ENCODE measurements at regions not wholly inside any gene's neighbourhood (a gene's known extent, or its start where the extent isn't known, plus 50 kb on each side); places are given as distances from the start of the nearest gene placed in this dataset.

DNA sequence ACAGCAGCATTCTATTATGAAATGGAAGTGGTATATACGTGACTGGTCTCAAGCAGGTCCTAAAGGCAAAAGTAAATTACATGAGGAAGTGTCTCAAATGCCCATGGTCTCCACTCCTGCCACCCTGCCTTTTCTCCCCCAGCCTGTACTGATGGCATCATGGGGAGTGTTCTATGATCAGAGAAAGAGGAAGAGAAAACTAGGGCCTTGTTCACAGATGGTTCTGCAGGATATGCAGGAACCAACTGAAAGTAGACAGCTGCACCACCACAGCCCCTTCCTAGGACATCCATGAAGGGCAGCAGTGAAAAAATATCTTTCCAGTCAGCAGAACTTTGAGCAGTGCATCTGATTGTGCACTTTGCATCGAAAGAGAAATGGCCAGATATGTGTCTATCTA, 901.5 kb downstream of the ARAP2 start:
- no peak for DNase-seq
- in situ Hi-C loops (cut with HindIII; ENCODE audit: low pct_ligation_motif_present, low pct_unique_long_range_greater_than_20kb, low sequenced_read_pairs) = no loop called here

DNA sequence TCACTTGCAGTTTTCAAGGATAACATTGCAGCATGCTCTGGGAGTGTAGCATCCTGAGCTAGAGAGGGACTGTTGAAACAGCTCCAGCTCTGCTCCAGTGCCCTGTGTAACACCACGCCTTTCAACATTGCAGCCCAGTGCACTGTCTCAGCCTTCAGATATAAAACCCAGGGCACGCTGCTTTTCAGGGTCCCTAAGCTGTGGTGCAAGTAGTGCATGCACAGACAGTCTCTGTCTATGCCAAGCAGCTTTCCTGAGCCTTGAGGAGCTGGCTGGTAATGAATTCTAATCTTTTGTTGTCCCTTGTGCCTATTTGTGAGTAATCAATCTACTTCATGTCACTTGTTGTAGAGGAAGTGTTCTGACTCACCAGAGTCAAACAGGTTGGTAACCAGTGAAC, 897.0 kb downstream of the ARAP2 start:
- in situ Hi-C loops (cut with HindIII; ENCODE audit: low pct_ligation_motif_present, low pct_unique_long_range_greater_than_20kb, low sequenced_read_pairs) = no loop called here
- DNase-seq = no peak

DNA sequence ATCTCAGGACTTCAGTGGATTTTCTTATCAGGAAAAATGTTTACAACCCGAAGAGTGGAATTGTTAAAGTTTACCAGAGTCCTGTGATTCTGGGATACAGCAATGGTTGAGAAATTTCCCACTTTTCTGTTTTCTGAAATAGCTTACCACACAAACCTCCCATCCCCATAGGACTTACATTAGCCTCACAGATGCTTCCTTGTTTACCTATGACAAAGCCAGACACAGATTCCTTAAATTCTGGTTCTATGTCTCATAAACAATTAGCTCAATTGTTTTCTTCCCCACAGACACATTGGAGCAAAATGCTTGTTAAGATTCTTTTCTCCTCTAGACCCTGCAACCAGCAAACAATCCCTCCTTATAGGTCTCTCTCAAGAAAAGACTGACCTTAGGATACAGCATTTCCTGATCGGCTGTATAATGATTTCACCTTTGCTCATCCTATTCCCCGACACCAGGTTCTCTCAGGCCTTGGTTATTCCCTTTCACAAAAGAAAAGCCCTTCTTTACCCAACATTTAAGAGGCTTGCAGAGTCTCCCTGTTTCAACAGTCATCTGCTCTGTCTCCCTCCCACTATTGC, 886.2 kb downstream of the ARAP2 start:
- no peak for DNase-seq
- in situ Hi-C loops (cut with HindIII; ENCODE audit: low pct_ligation_motif_present, low pct_unique_long_range_greater_than_20kb, low sequenced_read_pairs) = no loop called here

DNA sequence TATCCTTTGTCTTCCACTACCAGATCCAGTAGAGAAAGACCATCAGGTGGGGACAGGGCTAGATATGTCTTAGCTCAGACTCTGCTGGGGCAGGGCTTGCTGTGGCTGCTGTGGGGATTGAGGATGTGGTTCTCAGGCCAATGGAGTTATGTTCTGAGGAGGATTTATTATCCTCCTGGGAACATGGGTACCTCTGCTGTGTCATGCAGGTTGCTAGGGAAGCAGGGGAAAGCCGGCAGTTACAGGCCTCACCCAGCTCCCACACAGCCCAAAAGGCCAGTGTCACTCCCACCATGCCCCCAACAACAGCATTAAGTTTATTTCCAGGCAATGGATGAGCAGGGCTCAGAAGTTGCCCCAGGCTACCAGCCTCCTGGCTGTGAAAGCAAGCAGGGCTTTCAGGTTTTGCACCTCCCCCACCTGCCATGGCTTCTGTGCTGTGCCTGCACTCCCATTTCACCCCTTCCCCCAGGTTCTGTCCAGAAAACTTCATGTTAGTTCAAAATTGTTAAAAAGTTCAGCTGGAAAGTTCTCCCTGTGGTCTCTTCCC, 879.9 kb downstream of the ARAP2 start:
- DNase-seq = no peak
- in situ Hi-C loops (cut with HindIII; ENCODE audit: low pct_ligation_motif_present, low pct_unique_long_range_greater_than_20kb, low sequenced_read_pairs) = no loop called here

DNA sequence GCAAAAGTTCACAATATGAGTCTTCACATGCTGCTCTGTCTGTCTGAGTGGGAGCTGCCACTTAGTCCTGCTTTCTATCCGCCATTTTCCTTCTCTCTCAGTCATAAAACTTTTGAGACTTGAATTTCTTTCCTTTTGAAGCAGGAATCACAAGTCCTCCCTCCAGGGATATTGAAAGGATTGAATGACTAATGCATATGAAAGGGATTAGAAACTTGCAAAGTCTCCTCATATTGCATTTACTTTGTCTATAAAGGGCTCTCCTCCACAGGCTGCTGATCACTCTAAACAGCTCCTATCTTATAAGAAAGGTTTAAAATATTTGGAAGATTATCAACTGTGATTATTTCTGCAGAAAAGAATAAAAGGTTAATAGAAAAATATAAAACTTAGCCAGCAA, 879.1 kb downstream of the ARAP2 start:
- in situ Hi-C loops (cut with HindIII; ENCODE audit: low pct_ligation_motif_present, low pct_unique_long_range_greater_than_20kb, low sequenced_read_pairs) = no loop called here
- DNase-seq = no peak

DNA sequence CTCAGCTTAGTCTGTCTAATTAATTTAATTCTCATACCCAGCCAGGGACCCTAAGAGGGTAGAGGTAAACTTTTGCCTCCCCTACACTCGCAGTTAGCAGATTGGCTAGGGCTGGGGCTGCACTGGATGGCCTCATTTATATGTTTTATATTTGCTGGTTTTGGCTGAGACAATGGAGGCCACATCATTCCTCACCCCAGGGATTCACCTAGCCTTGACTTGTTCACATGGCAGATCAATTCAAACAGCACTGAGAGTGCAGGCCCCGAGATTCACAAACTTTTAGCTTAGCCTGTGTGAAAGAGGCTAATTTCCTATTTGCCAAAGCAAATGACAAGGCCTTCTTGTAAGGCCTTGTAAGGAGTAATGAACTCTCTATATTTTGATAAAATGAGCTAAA, 844.4 kb downstream of the ARAP2 start:
- no peak for DNase-seq
- in situ Hi-C loops (cut with HindIII; ENCODE audit: low pct_ligation_motif_present, low pct_unique_long_range_greater_than_20kb, low sequenced_read_pairs) = no loop called here

DNA sequence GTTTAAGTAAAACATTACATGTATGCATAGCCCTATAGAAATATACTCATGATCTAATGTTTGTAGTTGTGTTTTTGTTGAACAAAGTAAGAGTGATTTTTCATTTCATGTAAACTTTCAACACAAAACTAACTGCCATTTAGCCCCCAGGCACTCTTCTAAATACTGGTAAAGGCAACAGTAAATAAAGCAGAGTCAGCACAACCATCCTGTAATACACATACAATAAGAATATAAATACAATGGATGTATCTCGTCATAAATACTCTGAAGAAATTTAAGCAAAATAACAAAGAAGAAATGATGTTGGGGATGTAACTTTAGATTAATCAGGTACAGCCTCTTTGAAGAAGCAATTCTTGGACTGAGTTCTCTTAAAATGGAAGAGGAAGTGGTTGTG, 821.2 kb downstream of the ARAP2 start:
- in situ Hi-C loops (cut with HindIII; ENCODE audit: low pct_ligation_motif_present, low pct_unique_long_range_greater_than_20kb, low sequenced_read_pairs) = no loop called here
- DNase-seq = no peak

DNA sequence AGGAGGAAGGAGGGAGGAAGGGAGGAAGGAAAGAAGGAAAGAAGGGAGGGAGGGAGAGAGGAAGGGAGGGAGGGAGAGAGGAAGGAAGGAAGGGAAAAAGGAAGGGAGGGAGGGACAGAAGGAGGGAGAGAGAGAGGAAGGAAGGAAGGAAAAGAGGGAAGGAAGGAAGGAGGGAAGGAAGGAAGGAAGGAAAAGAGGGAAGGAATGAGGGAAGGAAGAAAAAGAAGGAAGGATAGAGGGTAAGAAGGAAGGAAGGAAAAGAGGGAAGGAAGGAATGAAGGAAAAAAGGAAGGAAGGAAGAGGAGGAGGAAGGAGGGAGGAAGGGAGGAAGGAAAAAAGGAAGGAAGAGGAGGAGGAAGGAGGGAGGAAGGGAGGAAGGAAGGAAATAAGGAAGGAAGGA, 796.8 kb downstream of the ARAP2 start:
- in situ Hi-C loops (cut with HindIII; ENCODE audit: low pct_ligation_motif_present, low pct_unique_long_range_greater_than_20kb, low sequenced_read_pairs) = no loop called here
- DNase-seq = no peak

DNA sequence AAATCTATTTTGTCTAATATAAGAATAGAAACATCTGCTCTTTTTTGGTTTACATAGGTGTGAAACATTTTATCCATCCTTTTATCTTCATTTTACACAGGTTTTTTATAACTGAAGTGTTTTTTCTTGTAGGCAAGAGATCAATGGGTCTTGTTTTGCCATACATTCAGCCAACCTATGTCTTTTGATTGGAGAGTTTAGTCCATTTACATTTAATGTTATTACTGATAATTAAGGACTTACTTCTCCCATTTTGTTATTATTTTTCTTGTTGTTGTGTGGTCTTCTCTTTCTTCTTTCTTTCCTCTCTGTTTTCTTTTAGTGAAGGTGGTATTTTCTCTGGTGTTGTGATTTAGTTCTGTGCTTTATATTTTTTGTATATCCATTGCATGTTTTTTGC, 785.3 kb downstream of the ARAP2 start:
- in situ Hi-C loops (cut with HindIII; ENCODE audit: low pct_ligation_motif_present, low pct_unique_long_range_greater_than_20kb, low sequenced_read_pairs) = no loop called here
- DNase-seq = no peak

DNA sequence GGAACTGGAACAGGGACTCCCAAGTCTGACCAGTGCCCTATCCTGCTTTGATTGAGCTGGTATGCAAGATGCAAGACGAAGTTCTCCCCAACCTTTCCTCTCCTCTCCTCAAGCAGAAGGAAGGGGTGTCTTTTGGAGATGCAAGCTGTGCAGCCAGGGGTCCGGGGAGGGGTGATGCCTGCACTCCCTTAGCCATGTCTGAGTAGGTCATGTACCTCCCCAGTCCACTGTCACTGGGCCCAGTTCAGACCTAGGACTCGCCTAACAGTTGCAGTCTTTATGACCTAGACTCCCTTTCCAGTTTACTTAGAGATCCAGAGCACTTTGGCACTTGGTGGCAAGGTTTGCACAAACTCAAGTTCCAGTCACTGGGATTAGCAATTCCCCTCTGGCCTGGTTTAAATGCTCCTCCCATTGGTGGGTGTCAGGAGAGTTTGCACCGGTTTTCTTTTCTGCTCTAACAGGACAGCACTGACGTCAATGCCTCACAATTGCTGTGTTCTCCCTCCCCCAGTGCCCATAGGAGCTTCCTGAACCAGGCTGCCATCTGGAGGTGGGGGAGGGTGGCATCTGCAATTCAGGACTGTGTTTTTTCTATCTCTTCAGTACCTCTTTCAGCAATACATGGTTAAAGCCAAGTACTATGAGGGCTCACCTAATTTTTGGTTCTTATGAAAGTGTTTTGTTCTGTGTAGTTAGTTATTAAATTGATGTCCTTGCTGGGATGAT, 782.2 kb downstream of the ARAP2 start:
- in situ Hi-C loops (cut with HindIII; ENCODE audit: low pct_ligation_motif_present, low pct_unique_long_range_greater_than_20kb, low sequenced_read_pairs) = no loop called here
- peak; percentile 7 for DNase-seq

DNA sequence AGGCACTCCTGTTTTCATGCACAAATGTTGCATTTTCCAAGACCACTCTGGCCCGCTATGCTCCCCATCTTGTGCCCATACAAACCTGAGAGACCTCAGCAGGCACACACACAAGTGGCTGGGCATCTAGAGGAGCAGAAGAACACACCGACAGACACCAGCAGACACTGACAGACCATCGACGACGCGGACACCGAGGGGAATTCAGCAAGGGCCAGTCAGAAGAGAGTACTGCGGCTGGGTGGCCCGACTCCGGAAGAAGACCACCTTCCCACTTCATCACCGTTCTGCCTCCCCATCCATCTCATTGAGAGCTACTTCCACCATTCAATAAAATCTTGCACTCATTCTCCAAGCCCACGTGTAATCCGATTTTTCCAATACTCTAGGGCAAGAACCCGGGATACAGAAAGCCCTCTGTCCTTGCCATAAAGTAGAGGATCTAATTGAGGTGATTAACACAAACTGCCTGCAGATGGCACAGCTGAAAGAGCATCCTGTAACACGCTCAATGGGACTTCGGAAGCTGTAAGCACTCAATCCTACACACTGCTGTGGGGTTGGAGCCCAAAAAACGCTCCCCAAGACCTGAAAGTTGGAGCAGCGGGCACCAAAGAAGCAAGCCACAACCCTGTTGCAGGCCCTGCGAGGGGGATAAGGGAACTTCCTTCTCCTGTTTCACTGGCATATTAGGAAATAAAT, 780.9 kb downstream of the ARAP2 start:
- no peak for DNase-seq
- in situ Hi-C loops (cut with HindIII; ENCODE audit: low pct_ligation_motif_present, low pct_unique_long_range_greater_than_20kb, low sequenced_read_pairs) = no loop called here

DNA sequence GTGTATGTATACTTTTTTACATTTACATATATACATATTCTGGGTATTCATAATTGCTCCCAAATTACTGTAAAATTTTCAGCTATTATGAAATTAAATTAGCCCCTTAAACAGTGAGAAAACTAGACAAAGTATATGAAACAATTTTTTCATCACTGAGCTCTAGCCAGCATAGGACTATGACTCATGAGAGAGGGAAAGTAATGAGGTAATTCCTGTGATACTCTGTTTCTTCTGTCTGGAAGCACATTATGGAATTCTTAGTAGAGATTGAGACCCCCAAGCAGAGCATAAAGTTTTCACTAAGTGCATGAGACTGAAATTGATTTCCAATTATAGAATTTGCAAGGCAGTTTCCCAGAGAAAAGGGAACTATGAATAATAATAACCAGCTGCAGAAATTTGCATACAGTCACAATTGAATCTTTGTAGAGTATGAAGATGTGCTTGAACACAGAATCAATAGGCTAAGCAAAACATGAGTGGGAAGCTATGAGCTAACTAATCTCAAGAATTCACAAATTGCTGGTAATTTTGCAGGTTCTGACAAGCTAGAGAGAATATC, 779.3 kb downstream of the ARAP2 start:
- DNase-seq = no peak
- in situ Hi-C loops (cut with HindIII; ENCODE audit: low pct_ligation_motif_present, low pct_unique_long_range_greater_than_20kb, low sequenced_read_pairs) = no loop called here

DNA sequence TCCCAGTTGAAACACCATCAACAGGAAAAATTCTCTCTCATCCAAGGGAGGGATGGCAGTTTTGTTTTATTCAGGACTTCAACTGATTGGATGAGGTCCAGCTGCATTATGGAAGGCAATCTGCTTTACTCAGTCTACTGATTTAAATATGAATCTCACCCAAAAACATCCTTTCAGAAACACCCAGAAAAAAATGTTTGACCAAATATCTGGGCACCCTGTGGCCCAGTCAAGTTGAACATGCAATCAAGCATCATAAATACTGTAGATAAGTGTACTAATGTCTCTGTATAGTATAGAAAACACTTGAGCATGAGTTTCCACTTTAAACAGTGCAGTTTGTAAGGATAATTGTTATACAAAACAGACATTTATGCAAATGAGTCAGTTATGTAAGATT, 753.2 kb downstream of the ARAP2 start:
- no peak for DNase-seq
- in situ Hi-C loops (cut with HindIII; ENCODE audit: low pct_ligation_motif_present, low pct_unique_long_range_greater_than_20kb, low sequenced_read_pairs) = no loop called here

DNA sequence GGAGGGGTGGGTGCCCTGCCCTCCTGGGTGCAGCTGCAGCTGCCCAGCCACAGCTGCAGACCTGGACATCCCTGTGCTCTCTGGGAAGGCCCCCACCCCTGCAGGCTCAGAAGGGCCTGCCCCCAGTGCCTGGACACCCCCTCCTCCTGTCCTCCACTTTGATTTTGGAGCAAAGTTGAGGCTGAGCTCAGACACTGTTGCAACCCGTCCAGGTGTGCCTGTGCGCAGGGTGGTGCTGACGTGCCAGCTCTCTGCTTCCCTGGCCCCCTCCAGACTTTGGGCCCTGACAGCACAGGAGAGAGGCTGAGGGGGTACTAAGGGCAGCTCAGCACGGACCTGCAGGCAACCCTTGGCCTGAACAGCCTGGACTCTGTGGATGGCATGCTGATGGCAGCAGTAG, 750.3 kb downstream of the ARAP2 start:
- in situ Hi-C loops (cut with HindIII; ENCODE audit: low pct_ligation_motif_present, low pct_unique_long_range_greater_than_20kb, low sequenced_read_pairs) = no loop called here
- DNase-seq = no peak

DNA sequence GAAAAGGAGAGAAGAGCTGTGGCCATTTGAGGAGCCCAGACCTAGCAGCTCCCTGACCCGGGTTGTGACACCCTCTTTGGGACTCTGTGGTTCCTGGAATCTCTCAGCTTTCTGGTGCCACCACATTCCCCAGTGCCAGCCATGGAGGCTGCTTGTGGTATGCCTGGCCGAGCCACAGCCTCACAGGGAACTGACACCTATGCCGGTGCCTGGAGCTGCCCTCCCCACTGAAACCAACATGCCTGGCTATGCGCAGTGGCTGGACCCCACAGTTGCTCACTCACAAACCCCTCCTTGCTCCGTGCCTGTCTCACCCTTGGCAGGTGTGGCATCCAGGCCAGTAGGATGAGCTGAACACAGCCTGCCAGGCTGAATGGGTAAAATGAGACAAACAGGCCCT, 749.4 kb downstream of the ARAP2 start:
- no peak for DNase-seq
- in situ Hi-C loops (cut with HindIII; ENCODE audit: low pct_ligation_motif_present, low pct_unique_long_range_greater_than_20kb, low sequenced_read_pairs) = no loop called here

DNA sequence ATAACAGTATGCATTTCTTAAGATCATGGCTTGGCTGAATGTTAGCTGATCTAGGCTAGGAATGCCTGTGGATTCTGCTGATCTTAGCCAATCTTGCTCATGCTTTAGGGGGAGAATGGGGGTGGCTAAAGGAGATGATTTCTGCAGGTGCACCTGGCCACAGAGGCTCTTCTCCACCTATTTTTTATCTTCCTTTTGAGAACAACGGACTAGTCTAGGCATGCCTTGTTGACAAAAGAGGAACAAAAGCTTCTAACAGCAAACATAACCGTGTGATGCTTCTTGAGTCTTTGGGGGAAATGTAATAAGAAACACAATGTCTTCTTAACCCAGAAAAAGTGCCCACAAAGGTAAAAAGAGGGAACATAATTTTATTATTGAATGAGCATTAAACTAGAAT, 743.5 kb downstream of the ARAP2 start:
- in situ Hi-C loops (cut with HindIII; ENCODE audit: low pct_ligation_motif_present, low pct_unique_long_range_greater_than_20kb, low sequenced_read_pairs) = no loop called here
- no peak for DNase-seq

DNA sequence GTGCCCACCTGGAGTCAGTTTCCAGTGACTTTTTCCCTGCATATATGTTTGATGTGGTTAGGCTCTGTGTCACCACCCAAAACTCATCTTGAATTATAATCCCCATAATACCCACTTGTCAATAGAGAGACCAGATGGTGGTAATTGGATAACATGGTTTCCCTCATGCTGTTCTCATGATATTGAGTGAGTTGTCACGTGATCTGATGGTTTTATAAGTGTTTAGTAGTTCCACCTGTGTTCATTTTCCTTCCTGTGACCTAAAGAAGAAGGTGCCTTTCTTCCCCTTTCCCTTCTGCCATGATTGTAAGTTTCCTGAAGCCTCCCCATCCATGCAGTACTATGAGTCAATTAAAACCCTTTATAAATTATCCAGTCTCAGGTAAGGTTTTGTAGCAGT, 740.9 kb downstream of the ARAP2 start:
- in situ Hi-C loops (cut with HindIII; ENCODE audit: low pct_ligation_motif_present, low pct_unique_long_range_greater_than_20kb, low sequenced_read_pairs) = no loop called here
- no peak for DNase-seq

DNA sequence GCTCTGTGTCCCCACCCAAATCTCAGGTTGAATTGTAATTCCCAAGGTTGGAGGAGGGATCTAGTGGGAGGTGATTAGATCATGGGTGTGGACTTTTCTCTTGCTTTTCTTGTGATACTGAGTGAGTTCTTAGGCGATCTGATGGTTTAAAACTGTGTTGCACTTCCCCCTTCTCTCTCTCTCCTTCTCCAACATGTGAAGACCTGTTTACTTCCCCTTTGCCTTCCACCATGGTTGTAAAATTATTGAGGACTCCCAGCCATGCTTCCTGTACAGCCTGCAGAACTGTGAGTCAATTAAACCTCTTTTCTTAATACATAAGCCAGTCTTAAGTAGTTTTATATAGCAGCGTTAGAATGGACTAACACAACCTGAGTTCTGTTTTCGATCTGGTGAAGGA, 738.2 kb downstream of the ARAP2 start:
- in situ Hi-C loops (cut with HindIII; ENCODE audit: low pct_ligation_motif_present, low pct_unique_long_range_greater_than_20kb, low sequenced_read_pairs) = no loop called here
- DNase-seq = no peak

DNA sequence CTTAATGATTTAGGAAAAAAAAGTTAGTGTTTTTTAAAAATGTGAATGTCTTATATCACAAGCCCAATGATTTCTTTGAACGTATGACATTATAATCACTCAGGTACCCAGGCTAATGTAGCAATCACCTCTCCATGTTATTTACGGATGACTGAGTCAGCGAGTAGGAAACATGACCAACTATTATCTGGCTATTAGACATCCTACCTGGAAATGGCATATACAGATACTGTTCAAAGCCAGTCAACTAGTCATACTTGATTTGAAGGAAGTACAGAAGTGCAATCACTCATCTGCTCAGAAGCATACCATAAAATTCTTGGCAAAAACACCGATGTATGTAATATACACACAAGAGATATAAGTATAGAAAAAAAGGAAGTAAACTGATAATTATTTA, 732.5 kb downstream of the ARAP2 start:
- in situ Hi-C loops (cut with HindIII; ENCODE audit: low pct_ligation_motif_present, low pct_unique_long_range_greater_than_20kb, low sequenced_read_pairs) = no loop called here

DNA sequence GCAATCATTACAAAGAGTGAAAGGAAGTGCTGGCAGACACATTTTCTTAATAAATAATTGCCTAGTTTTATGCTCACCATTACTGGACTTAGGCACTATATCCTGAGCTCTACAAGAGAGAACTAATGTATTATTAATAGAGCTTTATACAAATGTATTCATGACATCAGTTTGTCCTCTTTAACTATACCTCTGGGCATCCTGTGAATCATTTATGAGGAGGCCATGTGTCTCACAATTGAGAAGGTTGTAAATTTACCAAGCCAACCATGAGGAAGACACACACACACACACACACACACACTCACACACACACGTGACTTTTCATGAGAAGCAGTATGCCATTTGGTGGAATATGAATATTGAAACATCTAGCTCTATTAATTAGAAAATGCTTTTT, 728.2 kb downstream of the ARAP2 start:
- peak; percentile 2 for DNase-seq
- in situ Hi-C loops (cut with HindIII; ENCODE audit: low pct_ligation_motif_present, low pct_unique_long_range_greater_than_20kb, low sequenced_read_pairs) = no loop called here

More for the DNA sequence above, 732.5 kb downstream of the ARAP2 start:
- DNase-seq = no peak
